GM12875 (cell line): ENCODE measurements at regions not wholly inside any gene's neighbourhood (a gene's known extent, or its start where the extent isn't known, plus 50 kb on each side); places are given as distances from the start of the nearest gene placed in this dataset.

ENCODE experiments used
- H3K4me3 ChIP-seq: one replicate; pipeline ENCODE4 v1.5.1; 2011; ENCODE audit warnings: low read depth, low read length, control low read depth
- TF ChIP-seq, protein P1 (sequence below): IDR thresholded peaks from 2 replicates; pipeline ENCODE4 v1.5.1; 2011; ENCODE audit warnings: low read depth, mild to moderate bottlenecking, control low read depth, inconsistent platforms, low read length, moderate library complexity, borderline replicate concordance; ENCODE audit not compliant: insufficient read depth

GRCh38 chr11:82003671-82004515 is 729.8 kb downstream of the FAM181B start:
- no peak overlapping the region for H3K4me3 ChIP-seq
- TF ChIP-seq, protein P1, sequence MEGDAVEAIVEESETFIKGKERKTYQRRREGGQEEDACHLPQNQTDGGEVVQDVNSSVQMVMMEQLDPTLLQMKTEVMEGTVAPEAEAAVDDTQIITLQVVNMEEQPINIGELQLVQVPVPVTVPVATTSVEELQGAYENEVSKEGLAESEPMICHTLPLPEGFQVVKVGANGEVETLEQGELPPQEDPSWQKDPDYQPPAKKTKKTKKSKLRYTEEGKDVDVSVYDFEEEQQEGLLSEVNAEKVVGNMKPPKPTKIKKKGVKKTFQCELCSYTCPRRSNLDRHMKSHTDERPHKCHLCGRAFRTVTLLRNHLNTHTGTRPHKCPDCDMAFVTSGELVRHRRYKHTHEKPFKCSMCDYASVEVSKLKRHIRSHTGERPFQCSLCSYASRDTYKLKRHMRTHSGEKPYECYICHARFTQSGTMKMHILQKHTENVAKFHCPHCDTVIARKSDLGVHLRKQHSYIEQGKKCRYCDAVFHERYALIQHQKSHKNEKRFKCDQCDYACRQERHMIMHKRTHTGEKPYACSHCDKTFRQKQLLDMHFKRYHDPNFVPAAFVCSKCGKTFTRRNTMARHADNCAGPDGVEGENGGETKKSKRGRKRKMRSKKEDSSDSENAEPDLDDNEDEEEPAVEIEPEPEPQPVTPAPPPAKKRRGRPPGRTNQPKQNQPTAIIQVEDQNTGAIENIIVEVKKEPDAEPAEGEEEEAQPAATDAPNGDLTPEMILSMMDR: no peak

- TF ChIP-seq, protein P1: no peak
- no peak overlapping the region for H3K4me3 ChIP-seq
Observed at GRCh38 chr11:82003024-82003423, 730.6 kb downstream of the FAM181B start.

GRCh38 chr11:81995889-81996288 is 737.8 kb downstream of the FAM181B start:
- H3K4me3 ChIP-seq: no peak overlapping the region
- TF ChIP-seq, protein P1: no peak

GRCh38 chr11:81993755-81994154 is 739.9 kb downstream of the FAM181B start:
- TF ChIP-seq, protein P1: no peak
- H3K4me3 ChIP-seq: no peak overlapping the region

- no peak overlapping the region for H3K4me3 ChIP-seq
- TF ChIP-seq, protein P1: no peak
Observed at GRCh38 chr11:81990659-81991443, 742.8 kb downstream of the FAM181B start.

DNA sequence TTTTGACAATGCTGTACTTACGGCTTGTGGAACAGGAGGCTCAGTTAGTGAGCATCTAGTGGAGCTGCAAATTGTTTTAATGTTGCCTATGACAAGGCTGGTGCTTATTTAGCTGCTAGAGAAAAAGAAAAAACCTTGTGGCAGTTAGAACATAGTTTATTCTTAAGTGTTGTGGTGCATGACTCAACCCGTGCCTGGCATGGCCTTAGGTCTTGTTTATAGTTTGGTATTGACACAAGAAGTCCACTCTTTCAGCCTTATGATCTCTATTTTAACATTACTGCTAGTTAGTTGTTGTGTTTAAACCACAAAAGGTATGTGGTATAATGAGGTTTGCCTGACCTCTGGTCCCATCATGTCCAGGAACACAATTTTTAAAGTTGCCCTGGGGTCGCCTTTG is 744.6 kb downstream of the FAM181B start:
- no peak overlapping the region for H3K4me3 ChIP-seq
- TF ChIP-seq, protein P1: no peak
